PFSK-1 (cell line): ENCODE measurements at regions not wholly inside any gene's neighbourhood (a gene's known extent, or its start where the extent isn't known, plus 50 kb on each side); places are given as distances from the start of the nearest gene placed in this dataset.

ENCODE experiments used
- FOXP2 ChIP-seq: optimal IDR thresholded peaks from 2 replicates; pipeline ENCODE3; 2011; ENCODE audit warnings: borderline replicate concordance, control low read depth, inconsistent platforms; ENCODE audit not compliant: insufficient read depth; ENCODE audit errors: extremely low read length, extremely low read depth
- POLR2AphosphoS5 ChIP-seq: IDR thresholded peaks from 2 replicates; pipeline ENCODE4 v1.6.1; 2012; ENCODE audit warnings: low read depth, mild to moderate bottlenecking, control low read depth, low read length, moderate library complexity
- REST ChIP-seq, 2 experiments: IDR thresholded peaks; 2 replicates each; pipeline versions ENCODE4 v1.6.1 to v1.8.0; 2011 to 2012; ENCODE audit warnings: low read depth in 2 of 2, low read length in 2 of 2, control low read depth in 1 of 2, inconsistent platforms in 1 of 2, mild to moderate bottlenecking in 1 of 2, moderate library complexity in 1 of 2; ENCODE audit not compliant: insufficient read depth in 1 of 2
- SIN3A ChIP-seq: IDR thresholded peaks from 2 replicates; pipeline ENCODE4 v1.6.1; 2012; ENCODE audit warnings: mild to moderate bottlenecking, low read length, moderate library complexity, borderline replicate concordance; ENCODE audit not compliant: insufficient read depth
- TAF1 ChIP-seq: IDR thresholded peaks from 2 replicates; pipeline ENCODE4 v1.6.1; 2012; ENCODE audit warnings: low read length, control low read depth, borderline replicate concordance; ENCODE audit not compliant: insufficient read depth

GRCh38 chr13:110027470-110028240 is 241.3 kb upstream of the IRS2 start:
- TF ChIP-seq FOXP2 (no peak), POLR2AphosphoS5 (no peak), TAF1 (no peak)

- TF ChIP-seq TAF1 (no peak), REST (IDR thresholded peaks at IDR 0.05; ENCODE audit: insufficient read depth in 1 of 2, low read depth in 2 of 2, low read length in 2 of 2) (no peak), POLR2AphosphoS5 (no peak), FOXP2 (no peak), SIN3A (no peak)
Measured at GRCh38 chr13:110024645-110024980, 238.2 kb upstream of the IRS2 start.

GRCh38 chr13:110023729-110024644 is 237.6 kb upstream of the IRS2 start:
- TF ChIP-seq TAF1 (no peak), REST (IDR thresholded peaks at IDR 0.05; ENCODE audit: insufficient read depth in 1 of 2, low read depth in 2 of 2, low read length in 2 of 2) (no peak), FOXP2 (no peak), SIN3A (no peak), POLR2AphosphoS5 (no peak)

- TF ChIP-seq SIN3A (no peak), REST (IDR thresholded peaks at IDR 0.05; ENCODE audit: insufficient read depth in 1 of 2, low read depth in 2 of 2, low read length in 2 of 2) (no peak), TAF1 (no peak), FOXP2 (no peak), POLR2AphosphoS5 (no peak)
Measured at GRCh38 chr13:110018009-110018408, 231.6 kb upstream of the IRS2 start.

- TF ChIP-seq SIN3A = no peak
- no peak for TF ChIP-seq FOXP2
- TF ChIP-seq POLR2AphosphoS5 = no peak
- no peak for TF ChIP-seq TAF1
- no peak for TF ChIP-seq REST (IDR thresholded peaks at IDR 0.05; ENCODE audit: insufficient read depth in 1 of 2, low read depth in 2 of 2, low read length in 2 of 2)
Measured at GRCh38 chr13:110017379-110017778, 231.0 kb upstream of the IRS2 start.
